Neuronal stem cell (in vitro differentiated cells): ENCODE measurements at regions not wholly inside any gene's neighbourhood (a gene's known extent, or its start where the extent isn't known, plus 50 kb on each side); places are given as distances from the start of the nearest gene placed in this dataset.

Experiments used
- DNase-seq: peaks from one replicate; pipeline ENCODE4 v3.0.0-alpha.2; 2013; ENCODE audit warnings: low spot score
- H2AFZ ChIP-seq: one replicate; pipeline ENCODE4 v1.6.1; 2013; ENCODE audit warnings: mild to moderate bottlenecking, low read length, inconsistent platforms
- H2AK5ac ChIP-seq: 2 replicates; pipeline ENCODE4 v1.6.1; 2013; ENCODE audit warnings: low read depth, mild to moderate bottlenecking, inconsistent platforms, low read length, moderate library complexity, mixed read lengths
- H2BK120ac ChIP-seq: 2 replicates; pipeline ENCODE4 v1.6.1; 2013; ENCODE audit warnings: low read depth, mild to moderate bottlenecking, inconsistent platforms, low read length, moderate library complexity, mixed read lengths
- H2BK12ac ChIP-seq: one replicate; pipeline ENCODE4 v1.6.1; 2013; ENCODE audit warnings: low read length, inconsistent platforms
- H2BK15ac ChIP-seq: 2 replicates; pipeline ENCODE4 v1.6.1; 2013; ENCODE audit warnings: mild to moderate bottlenecking, low read length, inconsistent platforms, mixed read lengths
- H2BK5ac ChIP-seq: one replicate; pipeline ENCODE4 v1.6.1; 2013; ENCODE audit warnings: inconsistent platforms, mild to moderate bottlenecking, low read length, moderate library complexity
- H3K14ac ChIP-seq: one replicate; pipeline ENCODE4 v1.6.1; 2013; ENCODE audit warnings: low read length, inconsistent platforms
- H3K18ac ChIP-seq: 2 replicates; pipeline ENCODE4 v1.6.1; 2013; ENCODE audit warnings: low read length, inconsistent platforms
- H3K23ac ChIP-seq: 2 replicates; pipeline ENCODE4 v1.6.1; 2013; ENCODE audit warnings: low read depth, mild to moderate bottlenecking, mixed read lengths, low read length, inconsistent platforms; ENCODE audit not compliant: poor library complexity
- H3K27ac ChIP-seq: replicated peaks from 3 replicates; pipeline ENCODE4 v1.5.1; 2013; ENCODE audit warnings: low read length, inconsistent platforms
- H3K27me3 ChIP-seq, 3 experiments: 2 replicates each; pipeline ENCODE4 v1.6.1; 2013; ENCODE audit warnings: low read length in 3 of 3, mild to moderate bottlenecking in 2 of 3, inconsistent platforms in 1 of 3, low read depth in 1 of 3, mixed read lengths in 1 of 3, moderate library complexity in 1 of 3; ENCODE audit not compliant: control insufficient read depth in 3 of 3, insufficient read depth in 3 of 3
- H3K36me3 ChIP-seq, 2 donors: replicated peaks in 1 of 2; 2 replicates each; pipeline ENCODE4 v1.6.1; 2013; ENCODE audit warnings: low read length in 2 of 2; ENCODE audit not compliant: control insufficient read depth in 2 of 2, insufficient read depth in 2 of 2
- H3K4ac ChIP-seq: 2 replicates; pipeline ENCODE4 v1.6.1; 2013; ENCODE audit warnings: inconsistent platforms, mild to moderate bottlenecking, low read length, moderate library complexity
- H3K4me1 ChIP-seq, 2 donors: 1 replicate in 1 of 2; 2 replicates in 1 of 2; pipeline ENCODE4 v1.6.1; 2013; ENCODE audit warnings: low read length in 2 of 2, low read depth in 1 of 2; ENCODE audit not compliant: control insufficient read depth in 2 of 2, insufficient read depth in 1 of 2
- H3K4me2 ChIP-seq: one replicate; pipeline ENCODE4 v1.6.1; 2013; ENCODE audit warnings: mild to moderate bottlenecking, low read length, inconsistent platforms; ENCODE audit not compliant: insufficient read depth, poor library complexity, severe bottlenecking
- H3K4me3 ChIP-seq, 2 donors: 2 replicates each; pipeline ENCODE4 v1.5.1; 2013; ENCODE audit warnings: low read length in 2 of 2, mild to moderate bottlenecking in 2 of 2, inconsistent platforms in 1 of 2, moderate library complexity in 1 of 2
- H3K79me1 ChIP-seq: one replicate; pipeline ENCODE4 v1.6.1; 2013; ENCODE audit warnings: low read depth, mild to moderate bottlenecking, inconsistent platforms, low read length, moderate library complexity
- H3K9ac ChIP-seq: one replicate; pipeline ENCODE4 v1.6.1; 2013; ENCODE audit warnings: mild to moderate bottlenecking, low read depth, low read length, inconsistent platforms; ENCODE audit not compliant: poor library complexity
- H3K9me3 ChIP-seq, 2 donors: replicated peaks in 1 of 2; 2 replicates each; pipeline versions ENCODE3 to v1.6.1; 2013; ENCODE audit warnings: low read length in 2 of 2, mild to moderate bottlenecking in 2 of 2, inconsistent platforms in 1 of 2, low read depth in 1 of 2, mixed read lengths in 1 of 2, moderate library complexity in 1 of 2; ENCODE audit not compliant: control insufficient read depth in 2 of 2, insufficient read depth in 1 of 2
- H4K8ac ChIP-seq: one replicate; pipeline ENCODE4 v1.6.1; 2013; ENCODE audit warnings: low read depth, mild to moderate bottlenecking, inconsistent platforms, low read length, moderate library complexity
- H4K91ac ChIP-seq: one replicate; pipeline ENCODE4 v1.6.1; 2013; ENCODE audit warnings: low read length, low read depth, mild to moderate bottlenecking, inconsistent platforms; ENCODE audit not compliant: poor library complexity
- WGBS, 2 donors: extraction: QIAGEN DNeasy Blood & Tissue Kit; methylation state at CpG; one replicate each; pipeline ENCODE4 v1.1.7; 2013; ENCODE audit warnings: missing lambda C conversion rate in 2 of 2, mixed read lengths in 1 of 2; ENCODE audit not compliant: insufficient read length in 2 of 2, insufficient replicate concordance in 1 of 2; ENCODE audit errors: extremely low coverage in 2 of 2; 5-methylcytosine and 5-hydroxymethylcytosine counted together

GRCh38 chr2:196242131-196242620 lies 70.8 kb upstream of the STK17B start:
- Histone ChIP-seq H2AK5ac (no peak overlapping the region), H2BK12ac (no peak overlapping the region), H3K4ac (no peak overlapping the region), H3K18ac (no peak overlapping the region), H3K36me3 (peaks cover 1 to 6% of the 10 kb centered on the region in 2 donors), H3K4me1 (no peaks in the 10 kb centered on the region), H2AFZ (no peak overlapping the region), H3K79me1 (no peaks in the 10 kb centered on the region), H3K9me3 (no peaks in the 10 kb centered on the region), H3K9ac (no peak overlapping the region), H3K23ac (no peak overlapping the region), H4K8ac (no peak overlapping the region), H2BK120ac (no peak overlapping the region), H3K4me3 (no peak overlapping the region), H2BK5ac (no peak overlapping the region), H2BK15ac (no peak overlapping the region), H3K14ac (no peak overlapping the region), H3K27me3 (no peaks in the 10 kb centered on the region), H4K91ac (no peak overlapping the region), H3K27ac (no peak overlapping the region), H3K4me2 (no peak overlapping the region)
- no CpG with 5 or more reads among the region's 7 CpGs for WGBS, 2 donors
- no peak for DNase-seq

DNA sequence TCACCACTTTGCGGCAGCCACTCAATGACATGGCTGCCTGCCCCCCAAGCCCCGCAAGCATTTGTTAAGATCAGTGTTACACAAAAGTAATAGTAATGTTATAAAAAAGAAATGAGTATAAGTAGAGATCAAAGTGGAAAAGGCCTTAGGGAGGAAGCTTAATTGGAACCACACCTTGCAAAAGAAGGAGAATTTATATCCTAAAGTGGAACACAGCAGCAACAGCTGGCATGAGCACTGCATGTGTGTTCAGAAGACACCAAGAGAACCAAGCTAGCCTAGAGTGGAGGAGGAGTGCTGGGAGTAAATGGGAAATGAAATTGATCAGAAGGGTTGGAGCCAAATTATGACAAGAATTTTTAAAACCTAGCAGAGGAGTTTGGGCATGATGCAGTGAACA lies 73.1 kb upstream of the STK17B start:
- Histone ChIP-seq H2AFZ (no peak overlapping the region), H4K8ac (no peak overlapping the region), H3K27me3 (no peaks in the 10 kb centered on the region), H3K4me3 (no peak overlapping the region), H3K79me1 (no peaks in the 10 kb centered on the region), H3K18ac (no peak overlapping the region), H3K4me1 (no peaks in the 10 kb centered on the region), H2BK120ac (no peak overlapping the region), H3K4ac (no peak overlapping the region), H3K14ac (no peak overlapping the region), H3K9me3 (no peaks in the 10 kb centered on the region), H2BK5ac (no peak overlapping the region), H2BK12ac (no peak overlapping the region), H3K36me3 (peaks cover 1 to 4% of the 10 kb centered on the region in 2 donors), H3K9ac (no peak overlapping the region), H2BK15ac (no peak overlapping the region), H4K91ac (no peak overlapping the region), H3K4me2 (no peak overlapping the region), H2AK5ac (no peak overlapping the region), H3K27ac (no peak overlapping the region), H3K23ac (no peak overlapping the region)
- DNase-seq: no peak
- no CpG with 5 or more reads among the region's 2 CpGs for WGBS, 2 donors

DNA sequence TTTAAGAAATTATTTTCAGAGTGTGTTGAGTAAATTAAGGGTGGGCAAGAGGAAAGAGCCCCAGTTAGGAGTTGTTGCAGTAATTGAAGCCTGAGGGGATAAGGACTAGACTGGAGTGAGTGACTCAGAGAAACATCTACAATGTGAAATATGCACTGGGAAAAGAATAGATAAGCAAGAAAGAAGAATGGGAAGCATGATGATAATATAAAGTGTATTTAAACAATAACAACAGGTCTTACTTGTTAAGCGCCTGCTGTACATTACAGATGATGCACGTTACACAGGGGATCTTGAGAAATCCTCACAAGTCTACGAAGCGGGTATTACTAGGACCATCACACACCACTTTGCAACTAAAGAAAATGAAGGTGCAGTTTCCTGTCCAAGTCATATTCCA lies 73.6 kb upstream of the STK17B start:
- Histone ChIP-seq H3K27me3 (no peaks in the 10 kb centered on the region), H3K9me3 (no peaks in the 10 kb centered on the region), H2BK5ac (no peak overlapping the region), H3K4me3 (no peak overlapping the region), H4K8ac (no peak overlapping the region), H2BK12ac (no peak overlapping the region), H3K9ac (no peak overlapping the region), H2AFZ (no peak overlapping the region), H3K4me2 (no peak overlapping the region), H2AK5ac (no peak overlapping the region), H3K18ac (no peak overlapping the region), H3K4ac (no peak overlapping the region), H3K36me3 (no peaks in the 10 kb centered on the region), H4K91ac (no peak overlapping the region), H3K27ac (no peak overlapping the region), H3K23ac (no peak overlapping the region), H3K4me1 (no peaks in the 10 kb centered on the region), H2BK120ac (no peak overlapping the region), H3K14ac (no peak overlapping the region), H2BK15ac (no peak overlapping the region), H3K79me1 (no peaks in the 10 kb centered on the region)
- no CpG with 5 or more reads among the region's 4 CpGs for WGBS, 2 donors
- no peak for DNase-seq

GRCh38 chr2:196245378-196246140 lies 74.2 kb upstream of the STK17B start:
- Histone ChIP-seq H2BK120ac (no peak overlapping the region), H3K4me2 (no peak overlapping the region), H3K9me3 (no peaks in the 10 kb centered on the region), H3K4ac (no peak overlapping the region), H3K27me3 (no peaks in the 10 kb centered on the region), H2AK5ac (no peak overlapping the region), H3K14ac (no peak overlapping the region), H3K9ac (no peak overlapping the region), H4K91ac (no peak overlapping the region), H3K36me3 (no peaks in the 10 kb centered on the region), H4K8ac (no peak overlapping the region), H3K79me1 (no peaks in the 10 kb centered on the region), H2AFZ (no peak overlapping the region), H2BK15ac (no peak overlapping the region), H3K18ac (no peak overlapping the region), H3K4me3 (no peak overlapping the region), H2BK12ac (no peak overlapping the region), H3K23ac (no peak overlapping the region), H2BK5ac (no peak overlapping the region), H3K4me1 (no peaks in the 10 kb centered on the region), H3K27ac (no peak overlapping the region)
- WGBS, 2 donors: no CpG with 5 or more reads among the region's 4 CpGs
- DNase-seq: no peak
